HEK293T (cell line): ENCODE measurements at regions not wholly inside any gene's neighbourhood (a gene's known extent, or its start where the extent isn't known, plus 50 kb on each side); places are given as distances from the start of the nearest gene placed in this dataset.

Source experiments
- CTCF ChIA-PET: fragments of 350-600 bp; formaldehyde crosslinking; extraction: SDS; loops from one replicate; lab custom pipeline; 2021; ENCODE audit warnings: antibody characterized with exemption, inconsistent platforms; lab: Yijun Ruan, JAX
- POLR2A ChIA-PET: fragments of 350-600 bp; formaldehyde crosslinking; extraction: SDS; loops from one replicate; lab custom pipeline; 2020; ENCODE audit warnings: antibody characterized with exemption, inconsistent platforms; lab: Yijun Ruan, JAX
- DNase-seq: peaks from one replicate; pipeline ENCODE4 v3.0.0; 2012; ENCODE audit warnings: mixed read lengths; ENCODE audit errors: extremely low spot score
- ARNT ChIP-seq: fragments of 450-650 bp; IDR thresholded peaks from 2 replicates; pipeline ENCODE4 v1.6.1; 2017; ENCODE audit warnings: mild to moderate bottlenecking
- BHLHE40 ChIP-seq: fragments of 450-650 bp; IDR thresholded peaks from 2 replicates; pipeline ENCODE4 v1.6.1; 2016; ENCODE audit warnings: mild to moderate bottlenecking, moderate library complexity, borderline replicate concordance
- CTBP1 ChIP-seq: fragments of 450-650 bp; IDR thresholded peaks from 2 replicates; pipeline ENCODE4 v1.6.1; 2016; ENCODE audit warnings: borderline replicate concordance
- ELF4 ChIP-seq: fragments of 450-650 bp; IDR thresholded peaks from 2 replicates; pipeline ENCODE4 v1.6.1; 2017; ENCODE audit warnings: antibody characterized with exemption
- FOXA1 ChIP-seq: fragments of 450-650 bp; IDR thresholded peaks from 2 replicates; pipeline ENCODE4 v1.6.1; 2016; ENCODE audit warnings: mild to moderate bottlenecking
- FOXK2 ChIP-seq: fragments of 450-650 bp; IDR thresholded peaks from 2 replicates; pipeline ENCODE4 v1.6.1; 2016; ENCODE audit warnings: mild to moderate bottlenecking
- FOXM1 ChIP-seq: fragments of 450-650 bp; IDR thresholded peaks from 2 replicates; pipeline ENCODE4 v1.6.1; 2017; ENCODE audit warnings: mild to moderate bottlenecking, borderline replicate concordance
- HDGF ChIP-seq: fragments of 450-650 bp; IDR thresholded peaks from 2 replicates; pipeline ENCODE4 v1.6.1; 2017; ENCODE audit warnings: antibody characterized with exemption, borderline replicate concordance
- L3MBTL2 ChIP-seq: fragments of 450-650 bp; conservative IDR thresholded peaks from 2 replicates; pipeline ENCODE4 v1.6.1; 2016; ENCODE audit warnings: mild to moderate bottlenecking
- LEF1 ChIP-seq: fragments of 450-650 bp; IDR thresholded peaks from 2 replicates; pipeline ENCODE4 v1.6.1; 2017; ENCODE audit warnings: mild to moderate bottlenecking, borderline replicate concordance
- NFRKB ChIP-seq: fragments of 450-650 bp; IDR thresholded peaks from 2 replicates; pipeline ENCODE4 v1.6.1; 2016; ENCODE audit warnings: mild to moderate bottlenecking, moderate library complexity
- PKNOX1 ChIP-seq: fragments of 450-650 bp; IDR thresholded peaks from 2 replicates; pipeline ENCODE4 v1.6.1; 2016
- SP1 ChIP-seq: fragments of 450-650 bp; IDR thresholded peaks from 2 replicates; pipeline ENCODE4 v1.6.1; 2017
- SUZ12 ChIP-seq: fragments of 450-650 bp; IDR thresholded peaks from 2 replicates; pipeline ENCODE4 v1.6.1; 2016; ENCODE audit warnings: mild to moderate bottlenecking
- TARDBP ChIP-seq: fragments of 450-650 bp; IDR thresholded peaks from 2 replicates; pipeline ENCODE4 v1.6.1; 2016
- ZNF384 ChIP-seq: fragments of 450-650 bp; IDR thresholded peaks from 2 replicates; pipeline ENCODE4 v1.6.1; 2016

DNA sequence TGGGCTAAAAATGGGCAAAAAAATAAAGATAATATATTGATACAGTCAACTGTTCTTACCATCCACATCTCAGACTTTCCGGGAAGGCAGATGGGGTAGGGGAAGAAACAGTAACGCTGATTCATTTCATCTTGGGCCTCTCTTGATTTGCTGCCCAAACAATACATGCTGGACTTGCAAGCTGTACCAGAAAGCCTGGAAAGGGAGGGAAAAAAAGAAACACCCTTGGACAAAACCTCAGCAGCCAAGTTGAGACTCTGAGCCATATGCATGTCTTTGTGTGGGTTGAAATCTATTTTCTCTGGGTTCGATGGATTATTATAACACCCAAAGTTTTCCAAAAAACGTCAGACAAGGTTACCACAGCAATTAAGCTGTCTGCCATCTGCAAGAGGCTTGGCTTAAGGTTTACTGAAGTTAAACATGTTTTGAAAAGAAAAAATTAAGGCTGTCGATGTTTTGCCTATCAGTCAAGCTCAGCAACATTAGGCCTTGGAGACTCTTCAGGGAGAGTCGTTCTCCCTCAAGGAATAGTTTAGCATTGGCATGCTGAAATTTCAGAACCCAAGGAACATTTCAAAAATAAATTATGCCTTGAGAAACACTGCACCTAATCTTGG, 71.2 kb downstream of the PSMG1 start:
- no peak for DNase-seq
- TF ChIP-seq FOXK2 (no peak), ELF4 (no peak), SP1 (no peak), FOXA1 (no peak), HDGF (no peak)
- POLR2A ChIA-PET, result no interaction called here
- CTCF ChIA-PET, result no interaction called here

DNA sequence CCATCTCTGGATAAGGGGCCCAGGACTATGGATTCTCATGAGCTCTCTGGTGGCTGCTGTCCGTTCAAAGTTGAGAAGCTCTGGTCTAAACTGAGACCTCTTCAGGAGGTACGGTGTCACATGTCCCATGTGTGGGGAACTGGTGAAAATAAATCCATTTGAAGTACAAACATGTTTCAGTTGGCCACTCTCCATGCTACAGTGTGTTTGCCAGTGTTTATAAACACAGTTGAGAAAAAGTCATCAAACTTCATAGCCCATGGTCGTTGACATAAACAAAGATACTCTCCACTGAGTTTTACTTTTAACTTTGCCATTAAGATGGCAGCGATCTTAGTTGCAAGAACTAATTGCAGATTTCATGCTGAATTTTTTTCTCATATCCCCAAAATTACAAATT, 72.8 kb downstream of the PSMG1 start:
- no peak for DNase-seq
- CTCF ChIA-PET, result no interaction called here
- POLR2A ChIA-PET, result no interaction called here
- TF ChIP-seq FOXM1 (no peak), ARNT (no peak), ZNF384 (no peak), SP1 (no peak)

GRCh38 chr21:39109596-39110210, 73.5 kb downstream of the PSMG1 start:
- CTCF ChIA-PET, result no interaction called here
- no peak for DNase-seq
- POLR2A ChIA-PET, result no interaction called here
- TF ChIP-seq BHLHE40 (no peak), SUZ12 (no peak), NFRKB (no peak), HDGF (no peak), ELF4 (no peak), ZNF384 (no peak), ARNT (no peak), FOXM1 (no peak), FOXK2 (no peak), FOXA1 (no peak)

DNA sequence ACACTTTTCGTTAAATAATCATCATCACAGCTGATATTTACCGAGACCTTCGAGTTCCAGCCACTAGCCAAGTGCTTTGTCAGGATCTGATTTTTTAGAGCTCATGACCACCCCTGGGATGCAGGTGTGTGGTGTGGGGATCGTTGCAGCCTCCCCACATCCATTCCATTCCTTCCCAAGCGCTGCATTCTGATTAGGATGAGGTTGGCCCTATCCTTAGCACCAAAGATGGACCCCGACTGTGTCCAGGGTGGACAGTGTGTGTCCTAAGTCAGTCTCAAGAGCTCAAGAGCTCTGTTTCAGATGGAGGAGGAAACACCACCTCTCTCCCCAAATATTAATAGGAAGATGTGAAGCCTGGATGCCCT, 74.1 kb downstream of the PSMG1 start:
- TF ChIP-seq FOXA1, result no peak
- TF ChIP-seq ARNT, result no peak
- no peak for TF ChIP-seq ELF4
- no peak for TF ChIP-seq L3MBTL2
- no peak for TF ChIP-seq SUZ12
- no peak for TF ChIP-seq CTBP1
- TF ChIP-seq FOXM1, result no peak
- no peak for TF ChIP-seq FOXK2
- no peak for TF ChIP-seq ZNF384
- no peak for TF ChIP-seq NFRKB
- TF ChIP-seq HDGF, result no peak
- no peak for TF ChIP-seq BHLHE40
- no peak for TF ChIP-seq TARDBP
- TF ChIP-seq PKNOX1, result no peak
- no peak for TF ChIP-seq SP1
- no peak for TF ChIP-seq LEF1
- CTCF ChIA-PET, result no interaction called here
- no peak for DNase-seq
- POLR2A ChIA-PET, result no interaction called here

DNA sequence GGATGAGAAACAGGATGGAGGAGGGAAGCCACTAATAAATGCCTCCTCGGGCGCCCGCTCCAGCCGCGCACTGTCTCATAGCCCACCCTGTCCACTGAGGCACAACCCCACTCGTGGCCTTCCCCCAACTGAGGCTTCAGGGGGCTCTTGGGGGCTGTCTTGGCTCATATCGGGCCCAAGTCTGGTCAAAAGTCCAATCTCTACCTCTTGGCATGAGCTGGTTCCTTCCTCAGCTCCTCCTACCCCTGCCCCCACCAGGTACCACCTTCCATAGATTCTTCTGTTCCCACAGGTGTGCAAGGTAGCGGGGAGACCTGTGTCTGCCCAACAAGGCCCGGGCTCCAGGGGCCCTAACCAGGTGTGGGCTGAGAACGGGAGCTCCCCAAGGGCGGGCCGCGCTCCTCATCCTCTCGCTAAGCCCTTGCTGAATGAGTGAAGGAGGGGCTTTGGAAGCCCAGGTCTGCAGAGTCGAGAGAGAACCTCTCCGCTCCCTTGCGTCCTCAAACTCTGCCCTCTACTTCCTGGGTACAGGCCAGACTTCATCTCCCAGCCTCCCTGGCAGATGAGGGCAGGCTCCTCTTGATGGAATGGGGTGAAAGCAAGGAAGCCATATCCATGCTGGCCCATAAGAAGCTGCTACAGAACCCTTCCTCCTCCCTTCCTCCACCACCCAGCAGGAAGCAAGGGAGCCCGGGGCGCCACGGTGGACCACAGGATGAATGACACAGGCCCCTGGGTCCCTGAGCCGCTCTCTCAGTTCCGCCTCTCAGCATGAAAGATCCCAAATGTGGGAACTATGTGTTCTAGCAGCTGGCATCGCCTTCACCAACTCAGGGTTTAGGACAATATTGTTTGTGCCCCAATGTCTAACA, 74.7 kb downstream of the PSMG1 start:
- TF ChIP-seq CTBP1 (no peak), ARNT (no peak), ZNF384 (no peak), FOXK2 (no peak), NFRKB (no peak)
- POLR2A ChIA-PET, result no interaction called here
- no peak for DNase-seq
- CTCF ChIA-PET, result no interaction called here

DNA sequence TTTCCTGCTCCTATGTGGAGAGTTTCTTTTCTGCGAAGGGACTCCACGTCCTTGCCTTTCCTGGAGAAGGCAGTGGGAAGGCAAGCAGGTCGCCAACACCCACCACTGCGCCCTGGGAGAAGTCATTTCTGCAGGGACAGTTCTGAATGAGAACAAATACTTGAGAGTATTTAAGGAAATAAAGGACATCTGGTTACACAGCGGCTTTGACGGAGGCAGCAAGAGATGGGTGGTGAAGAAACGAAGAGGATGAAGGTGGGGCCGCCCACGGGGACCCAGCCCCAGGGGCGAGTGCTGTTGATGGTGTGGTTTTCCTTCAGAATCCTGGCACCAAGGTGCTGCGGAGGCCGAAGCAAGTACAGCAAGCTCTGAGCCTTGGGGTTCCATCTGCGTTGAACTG, 75.5 kb downstream of the PSMG1 start:
- DNase-seq, result no peak
- TF ChIP-seq NFRKB (no peak), L3MBTL2 (no peak), LEF1 (no peak)
- CTCF ChIA-PET, result no interaction called here
- POLR2A ChIA-PET, result no interaction called here

- no peak for TF ChIP-seq FOXA1
- no peak for TF ChIP-seq ZNF384
- no peak for TF ChIP-seq ELF4
- TF ChIP-seq BHLHE40, result no peak
- no peak for TF ChIP-seq HDGF
- TF ChIP-seq CTBP1, result no peak
- no peak for TF ChIP-seq ARNT
- TF ChIP-seq SP1, result no peak
- no peak for TF ChIP-seq NFRKB
- no peak for TF ChIP-seq FOXK2
- no peak for TF ChIP-seq PKNOX1
- TF ChIP-seq SUZ12, result no peak
- no peak for TF ChIP-seq L3MBTL2
- TF ChIP-seq FOXM1, result no peak
- no peak for TF ChIP-seq LEF1
- TF ChIP-seq TARDBP, result no peak
- DNase-seq, result no peak
- ChIA-PET POLR2A (no interaction called here), CTCF (no interaction called here)
Observed at GRCh38 chr21:39106881-39107462, 76.3 kb downstream of the PSMG1 start.
